ENCODE measurements at regions not wholly inside any gene's neighbourhood (a gene's known extent, or its start where the extent isn't known, plus 50 kb on each side); places are given as distances from the start of the nearest gene placed in this dataset.

GRCh38 chrX:9122519-9123245 lies 88.8 kb upstream of the FAM9B start:
- CTCF ChIA-PET, result no interaction called here
- Mint-ChIP-seq H3K4me1 (ENCODE audit: low read depth, unreplicated experiment) (no peaks in the 10 kb centered on the region), H3K27ac (ENCODE audit: unreplicated experiment) (no peak overlapping the region), H3K4me3 (ENCODE audit: low read depth, unreplicated experiment) (no peak overlapping the region), H3K36me3 (ENCODE audit: insufficient read depth, unreplicated experiment) (no peaks in the 10 kb centered on the region), H3K27me3 (ENCODE audit: unreplicated experiment) (no peaks in the 10 kb centered on the region), H3K9me3 (ENCODE audit: low read depth, unreplicated experiment) (peaks cover 4% of the 10 kb centered on the region)
- BruUV-seq (replicated peaks), result no TSS peak
- no peak for DNase-seq
- intact Hi-C loops (cut with micrococcal nuclease; ENCODE audit: unreplicated experiment), result no loop called here
- TF ChIP-seq CTCF (IDR thresholded peaks at IDR 0.05; ENCODE audit: unreplicated experiment), result no peak

- intact Hi-C loops (cut with micrococcal nuclease; ENCODE audit: unreplicated experiment), result no loop called here
Observed at GRCh38 chrX:9127986-9128385, 94.1 kb upstream of the FAM9B start.

GRCh38 chrX:9130031-9130430 lies 96.1 kb upstream of the FAM9B start:
- intact Hi-C loops (cut with micrococcal nuclease; ENCODE audit: unreplicated experiment), result no loop called here
- BruUV-seq (replicated peaks), result no TSS peak
- Mint-ChIP-seq H3K27me3 (ENCODE audit: unreplicated experiment) (no peaks in the 10 kb centered on the region), H3K4me1 (ENCODE audit: low read depth, unreplicated experiment) (no peaks in the 10 kb centered on the region), H3K9me3 (ENCODE audit: low read depth, unreplicated experiment) (peaks cover 3% of the 10 kb centered on the region), H3K4me3 (ENCODE audit: low read depth, unreplicated experiment) (no peak overlapping the region), H3K36me3 (ENCODE audit: insufficient read depth, unreplicated experiment) (no peaks in the 10 kb centered on the region), H3K27ac (ENCODE audit: unreplicated experiment) (no peak overlapping the region)
- CTCF ChIA-PET, result no interaction called here
- TF ChIP-seq CTCF (IDR thresholded peaks at IDR 0.05; ENCODE audit: unreplicated experiment), result no peak
- no peak for DNase-seq

More at GRCh38 chrX:9127986-9128385, 94.1 kb upstream of the FAM9B start:
- CTCF ChIA-PET, result no interaction called here
- Mint-ChIP-seq H3K27ac (ENCODE audit: unreplicated experiment) (no peak overlapping the region), H3K36me3 (ENCODE audit: insufficient read depth, unreplicated experiment) (no peaks in the 10 kb centered on the region), H3K4me1 (ENCODE audit: low read depth, unreplicated experiment) (no peaks in the 10 kb centered on the region), H3K4me3 (ENCODE audit: low read depth, unreplicated experiment) (no peak overlapping the region), H3K9me3 (ENCODE audit: low read depth, unreplicated experiment) (peaks cover 3% of the 10 kb centered on the region), H3K27me3 (ENCODE audit: unreplicated experiment) (no peaks in the 10 kb centered on the region)
- BruUV-seq (replicated peaks), result no TSS peak
- TF ChIP-seq CTCF (IDR thresholded peaks at IDR 0.05; ENCODE audit: unreplicated experiment), result no peak
- DNase-seq, result no peak

GRCh38 chrX:9131066-9131465 lies 97.1 kb upstream of the FAM9B start:
- no peaks in the 10 kb centered on the region for H3K27me3 Mint-ChIP-seq (ENCODE audit: unreplicated experiment)
- H3K36me3 Mint-ChIP-seq (ENCODE audit: insufficient read depth, unreplicated experiment), result no peaks in the 10 kb centered on the region
- TF ChIP-seq CTCF (IDR thresholded peaks at IDR 0.05; ENCODE audit: unreplicated experiment), result no peak
- H3K4me3 Mint-ChIP-seq (ENCODE audit: low read depth, unreplicated experiment), result no peak overlapping the region
- no peaks in the 10 kb centered on the region for H3K4me1 Mint-ChIP-seq (ENCODE audit: low read depth, unreplicated experiment)
- H3K27ac Mint-ChIP-seq (ENCODE audit: unreplicated experiment), result no peak overlapping the region
- CTCF ChIA-PET, result no interaction called here
- no TSS peak for BruUV-seq (replicated peaks)
- no peak for DNase-seq
- peaks cover 3% of the 10 kb centered on the region for H3K9me3 Mint-ChIP-seq (ENCODE audit: low read depth, unreplicated experiment)
- intact Hi-C loops (cut with micrococcal nuclease; ENCODE audit: unreplicated experiment), result no loop called here
